Spleen (tissue), 11 donors: ENCODE measurements at regions not wholly inside any gene's neighbourhood (a gene's known extent, or its start where the extent isn't known, plus 50 kb on each side); places are given as distances from the start of the nearest gene placed in this dataset.

Source experiments
- DNase-seq: peaks from one replicate; pipeline ENCODE4 v3.0.0-alpha.2; 2020
- H3K27ac ChIP-seq, 8 donors: fragments of 200-600 bp; sonication (generic) in 7 of 8; 1 replicate in 4 of 8; 2 replicates in 4 of 8; pipeline versions ENCODE4 v1.5.0 to v1.8.0; 2016 to 2021; ENCODE audit warnings: inconsistent platforms in 4 of 8, mild to moderate bottlenecking in 4 of 8, moderate library complexity in 1 of 8
- H3K27me3 ChIP-seq, 7 donors: fragments of 200-600 bp; sonication (generic) in 6 of 7; replicated peaks in 1 of 7; 1 replicate in 4 of 7; 2 replicates in 3 of 7; pipeline versions ENCODE4 v1.5.0 to v1.8.0; 2016 to 2021; ENCODE audit warnings: inconsistent platforms in 3 of 7, mild to moderate bottlenecking in 1 of 7
- H3K36me3 ChIP-seq, 6 donors: fragments of 200-600 bp; sonication (generic) in 5 of 6; 1 replicate in 4 of 6; 2 replicates in 2 of 6; pipeline versions ENCODE4 v1.5.0 to v1.8.0; 2016 to 2021; ENCODE audit warnings: inconsistent platforms in 2 of 6
- H3K4me1 ChIP-seq, 6 donors: fragments of 200-600 bp; sonication (generic) in 5 of 6; 1 replicate in 3 of 6; 2 replicates in 3 of 6; pipeline versions ENCODE4 v1.5.0 to v1.8.0; 2016 to 2021; ENCODE audit warnings: inconsistent platforms in 3 of 6
- H3K4me3 ChIP-seq, 8 donors: fragments of 200-600 bp; sonication (generic) in 7 of 8; 1 replicate in 4 of 8; 2 replicates in 4 of 8; pipeline versions ENCODE4 v1.5.0 to v1.8.0; 2016 to 2021; ENCODE audit warnings: inconsistent platforms in 4 of 8, mild to moderate bottlenecking in 4 of 8, moderate library complexity in 2 of 8
- H3K9me3 ChIP-seq, 8 donors: fragments of 200-600 bp; sonication (generic) in 7 of 8; 1 replicate in 4 of 8; 2 replicates in 4 of 8; pipeline versions ENCODE4 v1.5.0 to v1.8.0; 2016 to 2021; ENCODE audit warnings: inconsistent platforms in 4 of 8
- POLR2A ChIP-seq, 3 donors: fragments of 450-650 bp; IDR thresholded peaks; one replicate each; pipeline ENCODE4 v1.5.1; 2017; ENCODE audit warnings: antibody characterized with exemption in 3 of 3, mild to moderate bottlenecking in 1 of 3
- POLR2AphosphoS5 ChIP-seq, 3 donors: sonication (generic); formaldehyde crosslinking; IDR thresholded peaks; one replicate each; pipeline ENCODE4 v1.5.1; 2017; ENCODE audit warnings: antibody characterized with exemption in 3 of 3
- WGBS, 5 donors: extraction: QIAGEN DNeasy Blood & Tissue Kit in 3 of 5; methylation state at CpG; one replicate each; pipeline versions ENCODE4 v1.1.5 to v1.1.7; 2013 to 2018; 5-methylcytosine and 5-hydroxymethylcytosine counted together
- intact Hi-C: fragments of 100-400 bp; cut with DNase I; formaldehyde crosslinking; loops from one replicate; pipeline ENCODE4 v1.15.0; 2023; ENCODE audit warnings: low total_unique reads
- TF ChIP-seq, protein P1 (sequence below), 11 experiments: fragments of 200-600 bp in 7 of 11; fragments of 450-650 bp in 4 of 11; sonication (generic) in 4 of 11; IDR thresholded peaks in 8 of 11; conservative IDR thresholded peaks in 3 of 11; 1 replicate in 7 of 11; 2 replicates in 4 of 11; pipeline versions ENCODE4 v1.4.0 to v1.8.0; 2016 to 2021; ENCODE audit warnings: antibody characterized with exemption in 11 of 11, inconsistent platforms in 4 of 11, mild to moderate bottlenecking in 1 of 11
- donor health status: healthy with polysubstance abuse.
- donor health status: DM: no; HTN: no; CAD: no; lungs with moderate emphysema.
- donor health status: DM: no; HTN: no; CAD: no.
- donor health status: Bipolar disorder and iron deficiency.
- donor health status: healthy.
- donor health status: DM: no; HTN: no; CAD: no.
- donor health status: DM: yes; HTN: yes; CAD: no.

DNA sequence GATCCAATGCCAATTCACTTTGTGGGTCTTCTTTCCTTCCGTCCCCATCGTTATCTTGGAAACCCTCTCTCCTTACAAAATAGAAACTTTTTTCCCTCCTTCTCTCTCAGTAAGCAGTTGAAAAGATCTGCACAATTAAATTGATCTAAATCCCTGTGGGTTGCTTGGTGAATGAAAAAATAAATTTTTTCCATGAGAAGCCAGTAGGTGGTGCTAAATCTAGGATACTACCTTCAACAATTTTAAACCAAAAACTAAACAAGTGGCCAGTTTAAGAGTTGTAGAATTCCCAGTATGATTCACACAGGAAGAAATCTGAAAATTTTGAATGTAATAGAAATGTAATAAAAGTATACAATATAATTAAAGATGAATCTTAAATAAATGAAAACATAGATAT lies 990.3 kb upstream of the ZNF722 start:
- no peaks in the 10 kb centered on the region for H3K36me3 ChIP-seq
- TF ChIP-seq POLR2A (IDR thresholded peaks at IDR 0.05) (no peak), POLR2AphosphoS5 (IDR thresholded peaks at IDR 0.05) (no peak)
- TF ChIP-seq, protein P1, sequence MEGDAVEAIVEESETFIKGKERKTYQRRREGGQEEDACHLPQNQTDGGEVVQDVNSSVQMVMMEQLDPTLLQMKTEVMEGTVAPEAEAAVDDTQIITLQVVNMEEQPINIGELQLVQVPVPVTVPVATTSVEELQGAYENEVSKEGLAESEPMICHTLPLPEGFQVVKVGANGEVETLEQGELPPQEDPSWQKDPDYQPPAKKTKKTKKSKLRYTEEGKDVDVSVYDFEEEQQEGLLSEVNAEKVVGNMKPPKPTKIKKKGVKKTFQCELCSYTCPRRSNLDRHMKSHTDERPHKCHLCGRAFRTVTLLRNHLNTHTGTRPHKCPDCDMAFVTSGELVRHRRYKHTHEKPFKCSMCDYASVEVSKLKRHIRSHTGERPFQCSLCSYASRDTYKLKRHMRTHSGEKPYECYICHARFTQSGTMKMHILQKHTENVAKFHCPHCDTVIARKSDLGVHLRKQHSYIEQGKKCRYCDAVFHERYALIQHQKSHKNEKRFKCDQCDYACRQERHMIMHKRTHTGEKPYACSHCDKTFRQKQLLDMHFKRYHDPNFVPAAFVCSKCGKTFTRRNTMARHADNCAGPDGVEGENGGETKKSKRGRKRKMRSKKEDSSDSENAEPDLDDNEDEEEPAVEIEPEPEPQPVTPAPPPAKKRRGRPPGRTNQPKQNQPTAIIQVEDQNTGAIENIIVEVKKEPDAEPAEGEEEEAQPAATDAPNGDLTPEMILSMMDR (IDR thresholded peaks at IDR 0.05 in 8 of 11, conservative IDR thresholded peaks at IDR 0.05 in 3 of 11): no peak
- H3K27me3 ChIP-seq: no peaks in the 10 kb centered on the region
- intact Hi-C loops: loop anchor here (10.0 kb wide), 1 partner anchor 1616 kb away; no protein-coding TSS in a partner anchor
- WGBS, 5 donors: 37 to 69% (median 53%) methylated on average over 2 of the region's 2 CpGs
- H3K4me1 ChIP-seq: no peaks in the 10 kb centered on the region
- H3K4me3 ChIP-seq: no peak overlapping the region
- no peak for DNase-seq
- H3K27ac ChIP-seq: no peak overlapping the region
- peaks cover 0 to 40% (median 24%) of the 10 kb centered on the region in 8 donors for H3K9me3 ChIP-seq

GRCh38 chr7:63009771-63010170 lies 988.9 kb upstream of the ZNF722 start:
- Histone ChIP-seq H3K4me1 (no peaks in the 10 kb centered on the region), H3K27me3 (no peaks in the 10 kb centered on the region), H3K36me3 (no peaks in the 10 kb centered on the region), H3K9me3 (peaks cover 0 to 54% (median 34%) of the 10 kb centered on the region in 8 donors), H3K27ac (no peak overlapping the region), H3K4me3 (no peak overlapping the region)
- TF ChIP-seq POLR2A (IDR thresholded peaks at IDR 0.05): no peak
- TF ChIP-seq POLR2AphosphoS5 (IDR thresholded peaks at IDR 0.05): no peak
- TF ChIP-seq, protein P1 (IDR thresholded peaks at IDR 0.05 in 8 of 11, conservative IDR thresholded peaks at IDR 0.05 in 3 of 11): no peak
- intact Hi-C loops: loop anchor here (10.0 kb wide), 1 partner anchor 1615 kb away; no protein-coding TSS in a partner anchor
- 81 to 87% (median 83%) methylated on average over 7 of the region's 7 CpGs for WGBS, 5 donors
- DNase-seq: no peak

DNA sequence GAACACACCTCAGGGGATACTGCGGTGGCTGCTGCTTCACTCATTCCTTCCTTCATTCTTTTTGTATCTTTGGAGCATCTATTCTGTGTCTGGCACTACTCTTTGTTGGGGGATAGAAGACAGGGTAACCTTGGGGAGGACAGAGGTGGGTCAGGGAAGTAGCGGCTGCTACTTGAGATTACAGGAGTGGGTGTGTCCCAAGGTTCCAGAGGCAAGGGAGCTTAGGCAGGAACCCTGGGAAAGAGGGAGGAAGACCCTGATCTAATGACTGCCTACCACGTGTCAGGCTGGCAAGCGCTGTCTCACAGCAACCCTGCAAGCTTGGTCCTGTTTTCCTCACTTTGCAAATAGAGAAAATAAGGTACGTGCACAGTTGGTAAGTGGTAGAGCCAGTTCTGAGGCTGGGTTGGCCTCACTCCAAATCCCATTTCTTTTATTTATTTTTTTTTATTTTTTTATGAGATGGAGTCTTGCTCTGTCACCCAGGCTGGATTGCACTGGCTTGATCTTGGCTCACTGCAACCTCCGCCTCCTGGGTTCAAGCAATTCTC lies 985.9 kb upstream of the ZNF722 start:
- TF ChIP-seq POLR2AphosphoS5 (IDR thresholded peaks at IDR 0.05) (no peak), POLR2A (IDR thresholded peaks at IDR 0.05) (no peak)
- TF ChIP-seq, protein P1 (IDR thresholded peaks at IDR 0.05 in 8 of 11, conservative IDR thresholded peaks at IDR 0.05 in 3 of 11): no peak
- DNase-seq: no peak
- Histone ChIP-seq H3K4me1 (no peaks in the 10 kb centered on the region), H3K36me3 (no peaks in the 10 kb centered on the region), H3K27me3 (no peaks in the 10 kb centered on the region), H3K27ac (no peak overlapping the region), H3K4me3 (no peak overlapping the region), H3K9me3 (peaks cover 0 to 82% (median 50%) of the 10 kb centered on the region in 8 donors)
- intact Hi-C loops: no loop called here
- 51 to 63% (median 60%) methylated on average over 6 of the region's 6 CpGs for WGBS, 5 donors

DNA sequence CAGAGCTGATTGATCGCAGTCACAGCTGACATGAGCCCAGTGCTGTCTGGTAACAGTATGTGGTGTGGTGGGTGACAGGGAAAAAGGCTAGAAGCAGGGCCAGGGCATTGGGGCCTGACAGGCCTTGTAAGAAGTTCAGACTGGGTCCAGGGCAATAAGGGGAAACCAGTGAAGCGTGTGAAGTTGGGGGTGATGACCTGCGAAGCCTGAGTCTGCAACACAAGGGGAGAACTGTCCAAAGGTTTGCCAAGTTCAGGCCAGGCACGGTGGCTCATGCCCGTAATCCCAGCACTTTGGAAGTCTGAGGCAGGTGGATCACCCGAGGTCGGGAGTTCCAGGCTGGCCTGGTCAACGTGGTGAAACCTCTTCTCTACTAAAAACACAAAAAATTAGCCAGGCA lies 983.9 kb upstream of the ZNF722 start:
- Histone ChIP-seq H3K4me1 (no peaks in the 10 kb centered on the region), H3K4me3 (no peak overlapping the region), H3K27ac (no peak overlapping the region), H3K9me3 (peaks cover 0 to 88% (median 65%) of the 10 kb centered on the region in 8 donors), H3K27me3 (no peaks in the 10 kb centered on the region), H3K36me3 (no peaks in the 10 kb centered on the region)
- TF ChIP-seq POLR2A (IDR thresholded peaks at IDR 0.05): no peak
- TF ChIP-seq, protein P1 (IDR thresholded peaks at IDR 0.05 in 8 of 11, conservative IDR thresholded peaks at IDR 0.05 in 3 of 11): no peak
- no peak for TF ChIP-seq POLR2AphosphoS5 (IDR thresholded peaks at IDR 0.05)
- no peak for DNase-seq
- WGBS, 5 donors: 75 to 82% (median 79%) methylated on average over 5 to 8 of the region's 8 CpGs
- intact Hi-C loops: no loop called here
